VCaP (cell line): ENCODE measurements at regions not wholly inside any gene's neighbourhood (a gene's known extent, or its start where the extent isn't known, plus 50 kb on each side); places are given as distances from the start of the nearest gene placed in this dataset.

Experiments
- H3K27ac ChIP-seq: fragments of 450-650 bp; 2 replicates; pipeline ENCODE4 v1.5.1; 2017
- TF ChIP-seq, protein P1 (sequence below): fragments of 450-650 bp; conservative IDR thresholded peaks from 2 replicates; pipeline ENCODE4 v1.5.1; 2017; ENCODE audit warnings: mild to moderate bottlenecking, moderate library complexity

DNA sequence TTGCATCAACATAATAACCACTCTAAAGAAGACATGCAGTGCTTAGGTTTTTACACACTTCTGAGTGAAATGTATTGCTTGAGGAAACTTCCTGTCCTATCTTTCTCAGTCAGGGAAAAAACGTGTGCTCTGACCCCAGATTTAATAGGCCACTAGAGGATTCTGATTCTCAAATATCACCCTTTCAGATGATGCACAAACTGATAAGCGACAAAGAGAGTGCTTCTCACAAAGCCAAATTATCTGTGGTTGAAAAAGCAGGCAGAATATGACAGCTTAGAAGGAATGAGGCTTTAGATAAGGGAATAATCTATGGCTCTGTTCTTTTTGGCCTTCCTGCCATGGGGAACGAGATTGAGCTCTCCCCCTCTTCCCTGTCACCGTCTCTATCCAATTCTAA, 583.4 kb upstream of the SGO1 start:
- H3K27ac ChIP-seq = no peak overlapping the region
- TF ChIP-seq, protein P1, sequence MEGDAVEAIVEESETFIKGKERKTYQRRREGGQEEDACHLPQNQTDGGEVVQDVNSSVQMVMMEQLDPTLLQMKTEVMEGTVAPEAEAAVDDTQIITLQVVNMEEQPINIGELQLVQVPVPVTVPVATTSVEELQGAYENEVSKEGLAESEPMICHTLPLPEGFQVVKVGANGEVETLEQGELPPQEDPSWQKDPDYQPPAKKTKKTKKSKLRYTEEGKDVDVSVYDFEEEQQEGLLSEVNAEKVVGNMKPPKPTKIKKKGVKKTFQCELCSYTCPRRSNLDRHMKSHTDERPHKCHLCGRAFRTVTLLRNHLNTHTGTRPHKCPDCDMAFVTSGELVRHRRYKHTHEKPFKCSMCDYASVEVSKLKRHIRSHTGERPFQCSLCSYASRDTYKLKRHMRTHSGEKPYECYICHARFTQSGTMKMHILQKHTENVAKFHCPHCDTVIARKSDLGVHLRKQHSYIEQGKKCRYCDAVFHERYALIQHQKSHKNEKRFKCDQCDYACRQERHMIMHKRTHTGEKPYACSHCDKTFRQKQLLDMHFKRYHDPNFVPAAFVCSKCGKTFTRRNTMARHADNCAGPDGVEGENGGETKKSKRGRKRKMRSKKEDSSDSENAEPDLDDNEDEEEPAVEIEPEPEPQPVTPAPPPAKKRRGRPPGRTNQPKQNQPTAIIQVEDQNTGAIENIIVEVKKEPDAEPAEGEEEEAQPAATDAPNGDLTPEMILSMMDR = no peak

DNA sequence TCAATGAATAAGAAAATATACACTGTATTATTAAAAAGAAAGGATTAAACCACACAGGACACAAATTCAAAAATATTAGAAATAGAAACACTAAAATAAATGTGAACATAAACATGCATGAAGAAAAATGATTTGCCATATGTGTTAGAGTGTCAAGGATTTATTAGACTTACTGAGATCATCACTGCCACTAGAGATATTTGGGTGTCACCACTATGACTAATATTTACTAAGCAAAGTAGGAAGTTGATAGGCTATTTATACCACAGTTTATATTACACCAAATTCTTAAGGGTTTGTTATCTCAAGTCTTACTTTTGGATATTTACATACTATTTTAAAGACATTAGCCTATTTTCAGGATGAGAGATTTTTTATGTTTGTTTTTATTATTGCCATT, 575.0 kb upstream of the SGO1 start:
- H3K27ac ChIP-seq = no peak overlapping the region
- TF ChIP-seq, protein P1 = no peak

DNA sequence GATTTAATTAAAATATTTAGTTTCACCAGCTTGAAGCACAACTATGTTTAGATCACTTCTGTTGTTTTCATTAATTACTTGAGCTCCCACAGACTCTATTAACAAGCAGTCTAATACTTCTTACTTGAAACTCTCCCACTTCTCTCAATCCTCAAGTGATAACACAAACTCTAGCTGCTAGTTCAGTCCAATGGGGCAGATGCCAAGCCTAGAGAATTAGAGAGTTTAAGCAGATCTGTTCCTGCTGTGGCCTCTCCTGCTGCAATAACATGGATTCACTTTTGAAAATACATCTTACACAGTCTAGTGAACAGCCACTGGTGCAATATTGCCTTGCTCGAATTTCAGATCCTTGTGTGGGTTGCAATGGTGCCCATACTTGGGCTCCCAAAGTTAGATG, 566.4 kb upstream of the SGO1 start:
- H3K27ac ChIP-seq = no peak overlapping the region
- TF ChIP-seq, protein P1 = no peak

DNA sequence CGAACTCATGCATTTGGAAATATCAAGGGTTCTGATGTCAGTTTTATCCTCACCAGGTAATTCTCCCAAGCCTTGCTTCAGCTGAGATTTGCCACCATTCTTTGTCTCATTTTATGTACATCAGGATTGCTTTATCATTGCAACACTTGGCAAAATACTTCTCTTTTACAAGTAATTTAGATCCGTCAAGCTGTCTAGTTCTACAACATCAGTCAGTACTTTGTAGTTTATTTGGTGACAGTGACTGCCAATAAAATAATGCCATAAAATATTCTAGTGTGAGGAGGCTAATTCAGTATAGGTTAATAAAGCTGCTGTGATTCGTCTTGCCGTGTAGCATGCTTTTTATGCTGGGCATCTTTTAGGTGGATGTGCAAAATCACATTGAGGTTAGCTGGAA, 565.3 kb upstream of the SGO1 start:
- H3K27ac ChIP-seq = no peak overlapping the region
- TF ChIP-seq, protein P1 = no peak

DNA sequence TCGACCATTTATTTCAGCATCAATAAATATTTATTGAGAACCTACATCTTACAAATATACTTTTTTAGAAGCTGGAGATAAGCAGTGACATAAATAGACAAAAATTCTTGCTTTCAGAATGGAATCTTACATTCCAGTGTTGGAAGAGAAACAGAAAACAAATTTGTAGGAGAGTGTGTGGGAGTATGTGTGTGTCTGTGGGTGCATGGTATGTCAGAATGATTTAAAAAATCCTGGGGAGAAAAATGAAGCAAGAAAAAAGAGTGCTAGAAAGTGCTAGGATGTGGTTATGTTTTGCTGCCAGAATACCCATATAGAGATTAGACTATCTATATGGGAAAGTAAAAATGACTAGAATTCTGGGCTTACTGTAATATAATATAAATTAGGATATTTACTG, 561.7 kb upstream of the SGO1 start:
- no peak overlapping the region for H3K27ac ChIP-seq
- TF ChIP-seq, protein P1 = no peak

DNA sequence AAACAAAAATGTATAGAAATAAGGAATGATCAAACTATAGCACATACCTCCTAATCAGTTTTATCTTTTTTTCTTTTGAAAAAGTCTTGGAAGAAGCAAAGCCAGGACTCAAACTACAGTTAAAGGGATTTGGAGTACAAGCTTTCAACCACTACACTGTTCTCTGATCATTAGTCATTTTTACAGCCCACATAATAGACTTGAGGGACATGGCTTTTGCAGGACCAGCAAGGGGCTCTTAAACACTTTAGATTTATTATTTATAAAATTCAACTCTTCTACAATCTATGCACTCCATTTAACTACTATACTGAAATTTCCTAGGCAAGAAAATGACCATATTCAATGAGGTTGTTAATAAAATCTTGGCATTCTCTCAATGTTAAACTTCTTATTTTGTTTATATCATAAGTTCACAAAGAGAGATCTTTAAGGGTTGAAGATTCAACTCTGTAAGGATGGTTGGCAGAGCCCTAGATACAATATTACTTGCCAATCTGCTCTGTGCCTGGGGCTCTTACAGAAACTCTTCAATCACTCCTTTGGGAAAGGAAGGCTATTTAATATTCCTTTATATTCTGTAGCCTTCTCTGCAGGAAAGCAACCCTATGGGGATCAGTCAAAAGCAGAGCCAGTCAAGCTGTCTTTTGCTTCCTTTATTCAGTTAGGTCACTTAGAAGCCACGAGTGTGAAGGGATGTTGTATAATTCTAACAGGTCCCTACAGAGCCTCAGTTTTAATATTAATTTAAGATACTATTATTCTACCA, 557.7 kb upstream of the SGO1 start:
- TF ChIP-seq, protein P1 = no peak
- no peak overlapping the region for H3K27ac ChIP-seq

DNA sequence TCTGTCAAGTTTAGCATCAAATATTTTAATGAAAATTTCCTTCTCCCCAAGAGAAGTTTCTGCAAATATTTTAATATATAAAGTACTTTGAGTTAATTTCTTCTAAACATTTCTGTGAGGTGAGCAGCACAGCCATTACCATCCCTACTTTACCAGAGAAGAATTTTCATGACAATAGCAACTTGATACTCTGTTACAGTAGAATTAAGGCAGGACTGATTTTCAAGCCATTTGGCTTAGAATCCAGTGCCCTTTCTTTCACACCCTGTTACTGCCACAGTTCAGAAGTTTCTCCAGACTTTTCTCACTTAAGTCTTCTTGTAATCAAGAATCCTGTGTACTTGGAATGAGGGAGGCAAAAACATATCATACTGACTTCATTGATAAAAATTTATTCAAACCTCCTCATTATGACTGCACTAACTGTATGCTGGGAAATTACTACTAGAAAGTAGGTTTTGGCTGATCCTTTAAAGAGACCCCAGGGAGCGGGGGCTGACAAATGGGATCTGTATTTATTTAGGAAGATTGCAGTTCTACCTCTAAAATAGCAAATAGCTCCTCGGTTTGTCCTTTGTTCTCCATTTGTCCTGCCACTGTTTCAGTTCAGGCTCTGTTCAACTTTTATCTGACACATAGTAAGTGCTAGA, 557.0 kb upstream of the SGO1 start:
- TF ChIP-seq, protein P1 = no peak
- H3K27ac ChIP-seq = no peak overlapping the region
